ENCODE measurements at regions not wholly inside any gene's neighbourhood (a gene's known extent, or its start where the extent isn't known, plus 50 kb on each side); places are given as distances from the start of the nearest gene placed in this dataset.

- no peak for ATAC-seq
- RAD21 ChIA-PET (ENCODE audit: low non-redundant PET in 1 of 2, low total read pairs in 2 of 2, uncharacterized antibody in 2 of 2, unreplicated experiment in 2 of 2), result no interaction called here
- CTCF ChIA-PET, result no interaction called here
- Histone ChIP-seq H3K4me1 (ENCODE audit: control insufficient read depth in 1 of 2, insufficient read depth in 2 of 2, low read length in 2 of 2) (no peaks in the 10 kb centered on the region), H4K20me1 (ENCODE audit: insufficient read depth) (no peaks in the 10 kb centered on the region), H3K4me3 (replicated peaks in 1 of 2; ENCODE audit: low read depth in 1 of 2, low read length in 2 of 2) (no peak overlapping the region), H2AFZ (ENCODE audit: low read depth, low read length, poor library complexity, severe bottlenecking) (no peak overlapping the region), H3K27ac (ENCODE audit: low read depth, low read length) (no peak overlapping the region), H3K36me3 (ENCODE audit: control insufficient read depth in 1 of 2, insufficient read depth in 2 of 2, low read length in 2 of 2) (no peaks in the 10 kb centered on the region), H3K9me3 (ENCODE audit: control insufficient read depth in 1 of 2, insufficient read depth in 1 of 2, low read depth in 1 of 2, low read length in 2 of 2) (peaks cover 12 to 24% of the 10 kb centered on the region in 2 experiments; a peak in 3 of 4 replicates), H3K27me3 (ENCODE audit: insufficient read depth, low read length) (peaks cover 19% of the 10 kb centered on the region; the same call in 1 of the 2 replicates), H3K4me2 (ENCODE audit: low read length) (no peak overlapping the region), H3K9me2 (ENCODE audit: insufficient read depth) (no peaks in the 10 kb centered on the region), H3K79me2 (ENCODE audit: insufficient read depth, low read length) (no peaks in the 10 kb centered on the region), H3K9ac (ENCODE audit: low read length) (no peak overlapping the region)
- BruUV-seq (replicated peaks), result no TSS peak
- no peak for TF ChIP-seq EZH2 (IDR thresholded peaks at IDR 0.05)
- TF ChIP-seq POLR2A (IDR thresholded peaks at IDR 0.05; ENCODE audit: borderline replicate concordance, extremely low read depth, insufficient read depth, insufficient read length), result no peak
- no peak for TF ChIP-seq CEBPB (IDR thresholded peaks at IDR 0.05; ENCODE audit: low read depth)
- no peak for TF ChIP-seq EGR1 (IDR thresholded peaks at IDR 0.05; ENCODE audit: low read depth)
- TF ChIP-seq MAX (IDR thresholded peaks at IDR 0.05), result no peak
- no peak for TF ChIP-seq CBX3 (IDR thresholded peaks at IDR 0.05; ENCODE audit: low read depth)
- TF ChIP-seq ELF1 (IDR thresholded peaks at IDR 0.05; ENCODE audit: borderline replicate concordance, low read depth), result no peak
- TF ChIP-seq RAD21 (IDR thresholded peaks at IDR 0.05; ENCODE audit: low read depth), result no peak
- TF ChIP-seq ZFX (IDR thresholded peaks at IDR 0.05), result no peak
- TF ChIP-seq EZH2phosphoT487 (IDR thresholded peaks at IDR 0.05; ENCODE audit: borderline replicate concordance), result no peak
- TF ChIP-seq SRF (IDR thresholded peaks at IDR 0.05; ENCODE audit: low read depth), result no peak
- TF ChIP-seq JUND (IDR thresholded peaks at IDR 0.05), result no peak
- no peak for DNase-seq (ENCODE audit: low read depth, low spot score)
- intact Hi-C loops (cut with micrococcal nuclease), result no loop called here
- POLR2A ChIA-PET, result no interaction called here
Measured at GRCh38 chr5:1720396-1721110, 79.1 kb downstream of the MRPL36 start.

GRCh38 chr5:1719860-1720259 is 79.8 kb downstream of the MRPL36 start:
- no peaks in the 10 kb centered on the region for H3K9me2 ChIP-seq (ENCODE audit: insufficient read depth)
- H3K4me1 ChIP-seq (ENCODE audit: control insufficient read depth in 1 of 2, insufficient read depth in 2 of 2, low read length in 2 of 2), result no peaks in the 10 kb centered on the region
- DNase-seq (ENCODE audit: low read depth, low spot score) (no peak), ATAC-seq (no peak)
- no TSS peak for BruUV-seq (replicated peaks)
- no peak overlapping the region for H3K27ac ChIP-seq (ENCODE audit: low read depth, low read length)
- intact Hi-C loops (cut with micrococcal nuclease), result no loop called here
- TF ChIP-seq SP1 (IDR thresholded peaks at IDR 0.05; ENCODE audit: low read depth) (no peak), FOSL1 (IDR thresholded peaks at IDR 0.05; ENCODE audit: low read depth) (no peak), ZBTB33 (IDR thresholded peaks at IDR 0.05; ENCODE audit: extremely low read depth, insufficient replicate concordance, low read length) (no peak)
- H3K4me3 ChIP-seq (replicated peaks in 1 of 2; ENCODE audit: low read depth in 1 of 2, low read length in 2 of 2), result no peak overlapping the region
- H3K27me3 ChIP-seq (ENCODE audit: insufficient read depth, low read length), result peaks cover 19% of the 10 kb centered on the region; the same call in 1 of the 2 replicates
- no peak overlapping the region for H2AFZ ChIP-seq (ENCODE audit: low read depth, low read length, poor library complexity, severe bottlenecking)
- POLR2A ChIA-PET, result no interaction called here
- CTCF ChIA-PET, result no interaction called here
- peaks cover 12 to 24% of the 10 kb centered on the region in 2 experiments; a peak in 3 of 4 replicates for H3K9me3 ChIP-seq (ENCODE audit: control insufficient read depth in 1 of 2, insufficient read depth in 1 of 2, low read depth in 1 of 2, low read length in 2 of 2)
- no peaks in the 10 kb centered on the region for H4K20me1 ChIP-seq (ENCODE audit: insufficient read depth)
- H3K36me3 ChIP-seq (ENCODE audit: control insufficient read depth in 1 of 2, insufficient read depth in 2 of 2, low read length in 2 of 2), result no peaks in the 10 kb centered on the region
- no peaks in the 10 kb centered on the region for H3K79me2 ChIP-seq (ENCODE audit: insufficient read depth, low read length)
- RAD21 ChIA-PET (ENCODE audit: low non-redundant PET in 1 of 2, low total read pairs in 2 of 2, uncharacterized antibody in 2 of 2, unreplicated experiment in 2 of 2), result no interaction called here
- no peak overlapping the region for H3K4me2 ChIP-seq (ENCODE audit: low read length)
- no peak overlapping the region for H3K9ac ChIP-seq (ENCODE audit: low read length)
